Activated CD4-positive, alpha-beta T cell treated with anti-CD3 and anti-CD28 coated beads, Interleukin-2, Interleukin-6, amounts not matched to agents 100 ng/mL and 50 ng/mL, durations not matched to agents 16 hours and 8 hours (primary cell): ENCODE measurements at regions not wholly inside any gene's neighbourhood (a gene's known extent, or its start where the extent isn't known, plus 50 kb on each side); places are given as distances from the start of the nearest gene placed in this dataset.

Experiments used
- DNase-seq: peaks from one replicate; pipeline ENCODE4 v3.0.0-alpha.2; 2020

DNA sequence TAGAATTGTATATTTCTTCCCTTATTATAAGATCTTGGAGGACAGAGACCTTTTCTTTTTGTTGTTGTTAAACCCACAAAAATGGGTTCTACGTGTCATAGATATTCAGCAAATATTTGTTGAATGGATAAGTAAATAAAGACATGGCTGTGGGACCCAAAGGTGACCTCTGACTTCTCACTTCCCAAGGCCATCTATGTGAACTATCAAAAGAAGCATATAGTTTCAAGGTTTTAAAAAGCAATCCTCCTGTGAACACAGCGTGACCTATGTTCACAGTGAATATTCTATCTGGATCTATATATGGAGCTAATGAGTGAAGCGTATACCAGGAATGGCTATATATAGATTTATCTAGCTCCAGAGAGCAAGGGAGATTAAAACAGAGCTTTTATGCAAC, 312.8 kb upstream of the C11orf87 start:
- no peak for DNase-seq

DNA sequence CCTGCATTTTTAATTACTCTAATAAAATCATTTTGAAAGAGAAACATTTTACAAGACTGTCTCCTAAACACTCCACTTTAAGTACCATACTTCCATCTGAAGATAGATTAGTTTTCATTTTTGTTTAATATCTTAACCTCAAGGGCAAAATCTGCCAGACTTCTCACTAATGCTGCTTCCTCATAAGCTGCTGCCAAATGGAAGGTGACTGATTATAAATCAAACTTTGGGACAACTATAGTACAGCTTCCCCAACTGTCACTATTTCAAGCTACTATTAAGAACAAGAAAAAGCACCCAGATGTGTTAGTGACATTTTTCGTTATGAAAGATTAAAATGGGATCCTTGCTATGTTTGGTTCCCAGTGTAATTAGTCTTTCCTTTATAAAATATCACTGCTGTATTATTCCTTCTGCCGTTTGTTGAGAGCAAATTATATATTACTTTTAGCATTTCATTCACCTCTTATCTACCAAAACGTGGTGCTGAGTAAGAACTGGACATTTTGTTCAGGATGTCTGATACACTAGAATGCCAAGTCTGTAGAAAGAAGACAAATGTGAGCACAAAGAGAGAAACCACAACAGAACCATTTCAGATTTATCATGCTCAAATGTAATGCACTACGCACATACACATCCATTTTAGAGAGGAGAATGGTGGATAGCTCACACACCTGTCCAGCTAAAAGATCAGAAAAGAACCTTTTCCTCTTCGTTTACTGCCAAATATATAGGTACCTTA, 312.2 kb upstream of the C11orf87 start:
- DNase-seq, result no peak

- DNase-seq, result no peak
Measured at GRCh38 chr11:109112261-109112660, 309.7 kb upstream of the C11orf87 start.

DNA sequence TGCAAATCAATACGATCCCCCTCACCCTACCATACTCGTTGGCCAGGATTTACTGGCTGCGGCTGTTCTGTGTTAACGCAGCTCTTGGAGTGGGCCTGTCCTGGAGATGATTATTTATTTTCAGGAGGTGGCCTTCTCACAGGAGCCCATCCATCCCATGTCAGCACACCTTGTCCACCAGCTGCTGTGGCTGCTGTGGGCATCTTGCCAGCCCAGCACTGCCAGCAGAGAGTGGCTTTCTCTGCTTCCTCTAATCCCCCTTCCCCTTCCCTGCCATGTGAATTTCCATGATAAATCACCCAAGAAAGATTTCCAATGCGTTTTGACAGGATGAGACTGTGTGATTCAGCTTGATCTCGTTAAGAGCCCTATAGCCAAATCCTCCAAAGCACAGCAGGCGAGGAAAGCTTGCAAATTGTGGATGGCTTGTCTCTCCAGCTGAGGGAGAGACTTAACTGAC, 309.1 kb upstream of the C11orf87 start:
- no peak for DNase-seq

DNA sequence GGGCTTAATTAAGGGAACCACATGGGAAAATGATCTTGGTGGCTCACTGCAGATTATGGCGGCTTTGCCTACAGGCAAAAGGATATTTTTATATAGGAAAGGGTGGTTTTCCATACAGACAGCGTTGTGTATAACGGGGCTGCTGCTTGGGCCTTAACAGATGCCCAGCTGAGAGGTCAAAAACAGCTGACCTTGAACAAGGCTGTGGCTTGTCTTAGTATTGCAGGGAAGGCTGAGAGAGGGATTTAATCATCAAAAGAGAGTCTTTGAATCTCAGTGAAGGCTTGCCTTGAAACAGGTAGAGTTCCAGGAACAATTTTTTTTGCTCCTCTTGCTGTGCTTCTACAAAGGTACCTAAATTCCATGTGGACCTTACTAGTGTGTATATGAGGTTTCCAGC, 301.6 kb upstream of the C11orf87 start:
- no peak for DNase-seq

GRCh38 chr11:109121173-109121932, 300.6 kb upstream of the C11orf87 start:
- DNase-seq, result no peak

- no peak for DNase-seq
Measured at GRCh38 chr11:109123816-109124787, 297.9 kb upstream of the C11orf87 start.

DNA sequence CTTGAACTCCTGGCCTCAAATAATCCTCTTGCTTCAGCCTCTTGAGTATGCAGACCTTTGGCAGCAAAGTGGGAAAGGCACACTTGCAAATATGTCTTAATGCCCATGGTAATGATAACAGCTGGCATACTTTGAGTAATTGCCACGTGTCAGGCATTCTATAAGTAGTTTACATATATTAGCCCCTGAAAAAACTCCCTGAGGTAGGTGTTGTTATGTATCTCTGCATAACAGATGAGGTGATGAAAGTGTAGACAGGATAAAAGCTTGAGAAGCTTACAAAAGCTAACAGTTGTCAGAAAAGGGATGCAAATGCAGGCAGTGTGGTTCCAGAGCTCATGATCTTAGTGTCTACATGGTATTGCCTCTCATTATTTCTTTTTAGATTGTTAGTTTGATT, 291.1 kb upstream of the C11orf87 start:
- DNase-seq, result no peak

- no peak for DNase-seq
Measured at GRCh38 chr11:109132539-109132938, 289.5 kb upstream of the C11orf87 start.

GRCh38 chr11:109133159-109133558, 288.8 kb upstream of the C11orf87 start:
- no peak for DNase-seq

DNA sequence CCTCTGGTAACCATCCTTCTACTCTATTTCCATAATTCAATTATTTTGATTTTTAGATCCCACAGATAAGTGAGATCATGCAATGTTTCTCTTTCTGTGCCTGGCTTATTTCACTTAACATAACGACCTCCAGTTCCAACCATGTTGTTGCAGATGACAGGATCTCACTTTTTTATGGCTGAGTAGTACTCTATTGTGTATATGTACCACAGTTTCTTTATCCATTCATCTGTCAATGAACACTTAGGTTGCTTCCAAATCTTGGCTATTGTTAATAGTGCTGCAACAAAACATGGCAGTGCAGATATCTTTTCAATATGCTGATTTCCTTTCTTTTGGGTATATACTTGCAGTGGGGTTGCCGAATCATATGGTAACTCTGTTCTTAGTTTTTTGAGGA, 286.4 kb upstream of the C11orf87 start:
- DNase-seq, result no peak

GRCh38 chr11:109138196-109138595, 283.8 kb upstream of the C11orf87 start:
- no peak for DNase-seq

DNA sequence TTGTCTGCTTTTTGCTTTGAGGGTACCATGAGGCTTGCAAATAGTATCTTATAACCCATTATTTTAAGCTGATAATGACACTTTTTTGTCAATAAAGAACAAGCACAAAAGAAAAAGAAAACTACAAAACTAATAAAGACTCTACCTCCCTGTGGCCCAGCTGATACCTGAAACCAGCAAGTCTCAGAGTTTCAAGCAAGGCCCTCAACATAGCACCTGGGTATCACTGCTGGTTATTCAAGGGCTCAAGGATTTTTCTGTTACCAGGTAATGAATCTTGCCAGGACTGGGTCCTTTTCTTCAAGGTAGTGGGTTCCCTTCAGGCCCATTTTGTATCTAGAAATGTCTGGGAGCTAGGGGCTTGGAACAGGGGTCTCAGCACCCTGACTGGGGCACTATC, 281.6 kb upstream of the C11orf87 start:
- no peak for DNase-seq

DNA sequence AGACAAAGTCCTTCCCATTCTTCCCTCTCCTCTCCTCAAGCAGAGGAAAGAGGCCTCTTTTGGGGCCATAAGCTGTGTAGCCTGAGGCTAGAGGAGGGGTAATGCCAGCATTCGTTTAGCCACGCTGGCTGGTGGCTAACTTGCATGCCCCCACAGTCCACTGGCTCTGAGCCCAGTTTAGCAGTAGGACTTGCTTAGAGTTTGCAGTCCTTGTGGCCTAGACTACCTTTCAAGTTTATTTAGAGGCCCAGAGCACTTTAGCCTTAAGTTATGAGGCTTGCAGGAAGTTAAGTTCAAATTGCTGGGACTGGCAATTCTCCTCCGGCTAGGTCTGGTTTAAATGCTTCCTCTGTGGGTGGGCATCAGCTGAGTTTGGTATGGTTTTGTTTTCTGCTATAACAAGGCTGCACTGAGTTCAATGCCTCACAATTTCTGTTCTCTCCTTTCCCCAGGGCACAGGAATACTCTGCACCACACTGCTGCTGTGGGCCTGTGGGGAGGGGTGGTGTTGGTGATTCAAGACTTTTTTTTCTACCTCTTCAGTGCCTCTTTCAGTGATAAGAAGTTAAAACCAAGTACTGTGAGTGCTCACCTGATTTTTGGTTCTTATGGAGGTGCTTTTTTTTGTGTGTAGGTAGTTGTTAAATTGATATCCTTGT, 281.0 kb upstream of the C11orf87 start:
- no peak for DNase-seq

DNA sequence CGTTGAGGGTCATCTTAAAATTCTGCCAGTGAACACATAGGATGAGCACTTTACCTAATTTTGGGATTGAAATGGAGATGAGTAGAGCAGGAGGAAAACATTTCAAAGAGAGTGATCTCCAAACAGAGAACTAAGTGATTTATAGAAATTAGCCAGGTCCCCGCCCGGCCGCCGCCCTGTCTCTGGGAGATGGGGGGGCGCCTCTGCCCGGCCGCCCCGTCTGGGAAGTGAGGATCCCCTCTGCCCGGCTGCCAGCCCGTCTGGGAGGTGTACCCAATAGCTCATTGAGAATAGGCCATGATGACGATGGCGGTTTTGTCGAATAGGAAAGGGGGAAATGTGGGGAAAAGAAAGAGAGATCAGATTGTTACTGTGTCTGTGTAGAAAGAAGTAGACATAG, 276.7 kb upstream of the C11orf87 start:
- DNase-seq, result no peak

DNA sequence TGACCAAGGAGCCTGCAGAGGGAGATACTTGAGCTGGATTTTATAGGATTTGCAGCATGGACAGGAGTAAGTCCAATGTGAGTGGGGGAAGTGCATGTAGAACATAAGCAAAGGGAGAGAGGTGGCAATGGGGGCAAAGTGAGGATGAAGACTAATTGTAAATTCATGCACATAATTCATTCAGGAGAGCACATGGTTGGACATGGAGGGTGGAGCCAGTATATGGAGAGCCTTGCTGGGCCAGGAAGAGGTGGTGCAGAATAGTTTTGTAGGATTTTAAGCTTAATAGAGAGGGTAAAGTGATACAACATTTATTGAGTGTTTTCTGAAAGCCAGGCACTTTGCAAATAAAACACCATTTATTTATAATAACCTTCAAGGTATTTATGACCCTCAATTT, 274.3 kb upstream of the C11orf87 start:
- no peak for DNase-seq

- DNase-seq, result no peak
Measured at GRCh38 chr11:109148669-109149068, 273.3 kb upstream of the C11orf87 start.

DNA sequence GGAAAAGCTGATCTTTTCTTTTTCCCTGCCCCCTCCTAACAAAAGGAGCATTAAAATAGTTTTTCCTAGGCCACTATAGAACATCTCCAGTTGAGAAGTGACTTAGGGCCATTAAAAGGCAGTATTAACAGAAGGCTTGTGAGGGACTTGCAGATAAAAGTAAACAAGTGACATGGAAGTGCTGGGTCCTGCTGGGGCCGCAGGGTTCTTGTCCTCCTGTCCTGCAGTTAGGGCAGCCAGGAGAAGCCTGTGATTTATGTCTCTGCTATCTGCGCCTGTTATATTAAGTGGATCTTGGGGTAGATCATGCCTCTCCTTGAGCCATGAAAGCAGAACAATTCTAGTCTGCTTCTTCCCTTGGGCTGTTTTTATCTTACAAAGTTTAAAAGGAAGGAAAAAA, 271.4 kb upstream of the C11orf87 start:
- DNase-seq, result no peak

DNA sequence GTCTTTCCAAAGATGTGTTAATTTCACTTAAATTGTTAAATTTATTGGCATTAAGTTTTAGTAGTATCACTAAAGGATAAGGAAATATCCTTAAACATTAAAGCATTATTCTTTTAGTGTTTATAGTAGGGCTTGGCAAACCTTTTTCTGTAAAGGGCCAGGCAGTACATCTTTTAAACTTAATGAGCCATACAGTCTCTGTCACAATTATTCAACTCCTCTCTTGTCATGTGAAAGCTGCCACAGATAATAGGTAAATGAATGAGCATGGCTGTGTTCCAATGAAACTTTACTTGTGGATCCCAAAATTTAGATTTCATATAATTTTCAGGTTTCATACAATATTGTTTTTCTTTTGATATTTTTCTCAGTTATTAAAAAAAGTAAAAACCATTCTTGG, 268.2 kb upstream of the C11orf87 start:
- DNase-seq, result no peak

- no peak for DNase-seq
Measured at GRCh38 chr11:109155291-109155690, 266.7 kb upstream of the C11orf87 start.

DNA sequence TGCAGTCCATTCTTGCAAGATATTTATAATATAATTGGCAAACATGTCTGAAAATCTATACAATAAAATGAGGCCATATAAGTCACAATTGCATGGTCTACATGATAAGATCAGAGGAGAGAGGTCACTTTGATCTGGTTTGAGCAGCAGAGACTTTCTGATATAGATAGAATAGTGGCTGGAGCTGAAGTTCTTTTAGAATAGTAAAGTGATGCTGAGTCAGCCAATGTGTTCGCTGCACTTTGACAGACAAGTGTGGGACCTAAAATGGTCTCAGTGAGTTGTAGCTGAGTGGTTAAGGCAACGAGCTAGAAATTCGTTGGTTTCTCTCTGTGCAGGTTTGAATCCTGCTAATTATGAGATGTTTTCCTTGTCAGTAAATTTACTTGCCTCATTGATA, 257.0 kb upstream of the C11orf87 start:
- DNase-seq, result no peak

DNA sequence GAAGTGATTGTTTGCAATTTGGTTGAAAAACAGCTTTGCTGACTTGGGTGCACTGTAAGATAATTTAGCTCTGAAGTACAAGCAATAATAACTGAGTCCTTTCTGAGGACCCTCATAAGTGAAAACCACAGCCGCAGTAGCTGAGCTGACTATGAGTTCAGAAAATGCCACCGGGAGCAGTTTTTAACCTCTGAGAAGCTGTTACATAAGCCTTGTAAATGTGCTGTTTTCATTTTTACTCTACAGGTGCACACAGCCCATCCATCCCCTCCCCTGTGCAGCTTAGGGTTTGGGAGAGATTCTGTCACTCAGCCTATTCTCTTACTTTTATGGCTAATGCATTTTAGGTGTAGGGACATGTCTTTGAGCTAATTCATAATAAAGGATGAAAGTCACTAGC, 255.5 kb upstream of the C11orf87 start:
- DNase-seq, result no peak

DNA sequence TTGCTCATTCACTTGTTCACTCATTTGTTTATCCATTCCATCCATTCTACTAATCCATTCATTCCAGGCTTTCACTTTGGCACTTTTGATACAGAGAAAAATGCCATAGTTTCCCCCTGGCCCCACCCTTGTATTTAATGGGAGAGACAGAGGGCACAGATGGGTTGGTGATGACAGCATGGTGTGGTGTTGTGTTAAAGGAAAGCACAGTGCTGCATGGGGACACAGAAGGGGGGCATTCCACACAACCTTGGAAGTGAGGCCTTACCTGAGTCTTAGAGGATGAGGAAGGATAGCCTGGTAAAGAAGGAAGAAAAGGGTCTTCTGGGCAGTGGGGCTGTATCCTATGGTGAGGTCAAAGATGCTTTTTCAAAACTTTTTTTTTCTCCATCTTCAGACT, 248.5 kb upstream of the C11orf87 start:
- DNase-seq, result no peak
